ENCODE measurements at regions not wholly inside any gene's neighbourhood (a gene's known extent, or its start where the extent isn't known, plus 50 kb on each side); places are given as distances from the start of the nearest gene placed in this dataset.

DNA sequence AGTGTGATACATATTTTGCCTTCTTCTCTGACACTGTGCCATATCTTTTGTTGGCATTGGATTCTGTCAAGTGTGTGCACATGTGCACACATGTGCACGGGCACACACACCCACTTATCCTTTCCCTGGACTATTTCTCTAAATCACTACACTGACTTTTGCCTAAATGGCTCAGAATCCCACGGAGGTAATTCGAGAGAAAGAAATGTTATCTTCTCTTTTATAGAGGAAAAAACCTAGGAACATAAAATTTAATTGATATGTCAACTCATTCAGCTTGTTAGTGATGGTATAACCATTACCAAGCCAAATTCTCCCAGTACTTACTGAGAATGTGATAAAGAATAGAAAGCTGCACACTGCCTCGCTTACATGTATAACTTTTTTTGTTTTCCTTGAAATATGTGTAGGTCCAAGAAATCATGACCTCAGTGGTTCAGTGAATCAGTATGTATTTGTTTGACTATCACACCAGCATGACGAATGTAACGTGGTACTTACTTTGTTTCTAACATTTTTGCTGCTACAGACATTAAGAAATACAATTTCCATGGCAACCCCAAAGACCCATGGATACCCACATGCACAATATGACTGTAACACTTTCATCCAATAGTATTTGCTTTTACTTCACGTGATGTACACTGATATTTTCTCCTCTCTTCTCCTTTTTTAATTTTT lies 163.0 kb downstream of the PCDH7 start:
- TF ChIP-seq, protein P1, sequence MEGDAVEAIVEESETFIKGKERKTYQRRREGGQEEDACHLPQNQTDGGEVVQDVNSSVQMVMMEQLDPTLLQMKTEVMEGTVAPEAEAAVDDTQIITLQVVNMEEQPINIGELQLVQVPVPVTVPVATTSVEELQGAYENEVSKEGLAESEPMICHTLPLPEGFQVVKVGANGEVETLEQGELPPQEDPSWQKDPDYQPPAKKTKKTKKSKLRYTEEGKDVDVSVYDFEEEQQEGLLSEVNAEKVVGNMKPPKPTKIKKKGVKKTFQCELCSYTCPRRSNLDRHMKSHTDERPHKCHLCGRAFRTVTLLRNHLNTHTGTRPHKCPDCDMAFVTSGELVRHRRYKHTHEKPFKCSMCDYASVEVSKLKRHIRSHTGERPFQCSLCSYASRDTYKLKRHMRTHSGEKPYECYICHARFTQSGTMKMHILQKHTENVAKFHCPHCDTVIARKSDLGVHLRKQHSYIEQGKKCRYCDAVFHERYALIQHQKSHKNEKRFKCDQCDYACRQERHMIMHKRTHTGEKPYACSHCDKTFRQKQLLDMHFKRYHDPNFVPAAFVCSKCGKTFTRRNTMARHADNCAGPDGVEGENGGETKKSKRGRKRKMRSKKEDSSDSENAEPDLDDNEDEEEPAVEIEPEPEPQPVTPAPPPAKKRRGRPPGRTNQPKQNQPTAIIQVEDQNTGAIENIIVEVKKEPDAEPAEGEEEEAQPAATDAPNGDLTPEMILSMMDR (IDR thresholded peaks at IDR 0.05): no peak
- TF ChIP-seq EZH2 (IDR thresholded peaks at IDR 0.05) (no peak), EZH2phosphoT487 (IDR thresholded peaks at IDR 0.05) (no peak)

All from neural progenitor cell (in vitro differentiated cells).